Hepatic stellate cell (primary cell): ENCODE measurements at regions not wholly inside any gene's neighbourhood (a gene's known extent, or its start where the extent isn't known, plus 50 kb on each side); places are given as distances from the start of the nearest gene placed in this dataset.
"Not testable (repeated sequence)": the region's sequence is repeated elsewhere in the genome, so short reads cannot be mapped to it uniquely, and the experiment has no call there.

Experiments
- DNase-seq: peaks from one replicate; pipeline ENCODE4 v3.0.0; 2011; ENCODE audit warnings: low spot score

- no peak for DNase-seq
Observed at GRCh38 chr2:16368951-16369350, 296.7 kb downstream of the CYRIA start.

DNA sequence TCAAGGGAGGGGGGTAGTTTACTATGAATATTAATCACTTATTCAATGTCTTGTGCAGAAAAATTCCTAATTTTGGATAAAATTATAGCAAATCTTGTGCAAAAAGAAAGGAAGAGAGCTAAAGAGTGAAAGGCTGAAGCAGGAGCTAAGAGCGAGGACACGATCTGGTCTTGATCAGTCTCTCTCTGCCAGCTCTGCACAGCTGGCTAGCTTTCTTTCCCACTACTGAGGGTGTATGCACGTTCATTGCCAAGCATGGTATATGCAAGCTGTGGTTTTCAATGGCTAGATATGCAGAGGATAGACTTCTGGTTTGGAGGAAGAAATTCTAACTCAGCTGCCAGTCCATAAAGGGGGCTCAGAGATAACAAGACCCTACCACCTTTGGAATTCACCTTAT, 297.3 kb downstream of the CYRIA start:
- DNase-seq: no peak

- no peak for DNase-seq
Observed at GRCh38 chr2:16365366-16365765, 300.3 kb downstream of the CYRIA start.

DNA sequence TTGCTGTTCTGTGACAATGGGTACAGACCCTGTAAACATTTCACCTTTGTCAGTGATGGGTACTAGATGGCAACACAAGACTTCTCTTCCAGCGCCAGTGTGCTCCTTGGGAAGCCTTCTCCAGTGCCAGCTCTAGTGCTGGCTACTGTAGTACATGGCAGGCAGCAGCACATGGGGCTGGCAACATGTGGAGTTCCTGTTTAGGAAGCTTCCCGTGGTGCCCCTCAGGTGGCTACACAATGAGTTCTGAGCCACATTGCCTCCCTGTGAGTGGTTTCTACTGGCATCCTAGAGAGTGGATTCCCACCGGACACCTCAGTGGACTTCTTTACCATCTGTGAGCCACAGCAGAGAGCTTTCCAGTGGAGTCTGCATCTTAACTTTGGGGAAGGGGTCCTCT, 302.1 kb downstream of the CYRIA start:
- DNase-seq: no peak

DNA sequence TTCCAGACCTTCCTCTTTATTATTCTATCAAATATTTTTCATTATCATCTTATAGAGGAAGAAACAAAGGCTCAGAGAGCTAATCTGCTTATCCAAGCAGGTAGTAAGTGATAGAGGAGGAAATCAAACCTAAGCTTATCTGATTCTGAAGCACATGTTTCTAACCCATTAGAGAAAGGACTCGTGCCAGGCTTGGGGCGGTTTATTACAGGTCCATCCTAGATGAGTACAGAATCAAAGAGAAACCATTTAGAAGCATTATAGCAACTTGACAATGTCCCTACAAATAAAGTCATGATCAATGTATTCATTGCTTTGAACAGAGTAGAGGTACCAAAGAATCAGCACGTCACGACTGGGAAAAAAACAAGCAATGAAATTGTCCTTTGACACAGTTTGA, 303.0 kb downstream of the CYRIA start:
- no peak for DNase-seq

- no peak for DNase-seq
Observed at GRCh38 chr2:16361261-16361995, 304.2 kb downstream of the CYRIA start.

- no peak for DNase-seq
Observed at GRCh38 chr2:16359961-16360360, 305.7 kb downstream of the CYRIA start.

- DNase-seq: no peak
Observed at GRCh38 chr2:16357188-16357587, 308.4 kb downstream of the CYRIA start.

- DNase-seq: no peak
Observed at GRCh38 chr2:16351541-16351940, 314.1 kb downstream of the CYRIA start.

- no peak for DNase-seq
Observed at GRCh38 chr2:16351137-16351536, 314.5 kb downstream of the CYRIA start.

DNA sequence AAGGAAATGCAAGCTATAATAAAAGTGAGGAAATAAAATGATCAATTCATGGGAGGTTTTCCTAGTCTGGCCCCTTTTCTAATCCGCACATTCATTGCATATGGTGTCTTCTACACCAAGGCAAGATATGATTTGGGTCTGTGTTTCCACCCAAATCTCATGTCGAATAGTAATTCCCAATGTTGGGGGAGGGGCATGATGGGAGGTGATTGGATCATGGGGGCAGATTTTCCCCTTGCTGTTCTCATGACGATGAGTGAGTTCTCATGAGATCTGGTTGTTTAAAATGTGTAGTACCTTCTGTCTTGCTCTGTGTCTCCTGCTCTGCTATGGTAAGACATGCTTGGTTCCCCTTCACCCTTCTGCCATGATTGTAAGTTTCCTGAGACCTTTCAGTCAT, 315.4 kb downstream of the CYRIA start:
- no peak for DNase-seq

- no peak for DNase-seq
Observed at GRCh38 chr2:16349811-16350210, 315.8 kb downstream of the CYRIA start.

DNA sequence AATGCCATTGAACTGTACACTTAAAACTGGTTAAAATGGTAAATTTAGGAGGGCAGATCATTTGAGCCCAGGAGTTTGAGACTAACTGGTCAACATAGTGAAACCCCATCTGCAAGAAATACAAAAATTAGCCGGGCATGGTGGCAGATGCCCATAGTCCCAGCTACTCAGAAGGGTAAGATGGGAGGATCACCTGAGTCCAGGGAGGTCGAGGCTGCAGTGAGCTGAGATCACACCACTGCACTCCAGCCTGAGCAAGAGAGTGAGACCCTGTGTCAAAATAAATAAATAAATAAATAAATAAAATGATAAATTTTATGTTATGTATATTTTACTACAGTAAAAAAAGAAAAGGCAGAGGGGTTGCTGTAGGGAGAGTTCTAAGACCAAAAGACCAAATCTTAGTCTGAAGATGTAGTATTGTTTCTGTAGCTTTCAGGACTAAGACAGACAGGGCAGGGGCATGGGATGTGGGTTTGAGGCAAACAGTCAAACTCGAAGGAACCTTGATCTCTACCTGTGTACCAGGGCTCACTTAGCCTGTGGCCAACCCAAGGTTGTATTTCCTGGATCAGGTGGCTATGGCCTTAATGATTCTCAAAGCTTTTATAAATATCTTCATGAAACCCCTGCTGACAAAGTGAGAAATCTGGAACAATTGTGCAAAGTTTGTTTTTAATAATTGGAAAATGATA, 316.7 kb downstream of the CYRIA start:
- no peak for DNase-seq

GRCh38 chr2:16346671-16347070, 319.0 kb downstream of the CYRIA start:
- DNase-seq: no peak

DNA sequence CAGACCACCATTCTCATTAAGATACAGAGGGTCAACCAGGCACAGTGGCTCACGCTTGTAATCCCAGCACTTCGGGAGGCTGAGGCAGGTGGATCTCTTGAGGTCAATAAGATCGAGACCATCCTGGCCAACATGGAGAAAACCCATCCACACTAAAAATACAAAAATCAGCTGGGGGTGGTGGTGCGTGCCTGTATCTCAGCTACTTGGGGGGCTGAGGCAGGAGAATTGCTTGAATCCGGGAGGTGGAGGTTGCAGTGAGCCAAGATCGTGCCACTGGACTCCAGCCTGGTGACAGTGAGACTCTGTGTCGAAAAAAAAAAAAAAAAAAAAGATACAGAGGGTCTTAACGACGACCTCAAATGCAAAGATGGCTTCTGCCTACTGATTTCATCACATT, 320.4 kb downstream of the CYRIA start:
- DNase-seq: not testable (repeated sequence)

DNA sequence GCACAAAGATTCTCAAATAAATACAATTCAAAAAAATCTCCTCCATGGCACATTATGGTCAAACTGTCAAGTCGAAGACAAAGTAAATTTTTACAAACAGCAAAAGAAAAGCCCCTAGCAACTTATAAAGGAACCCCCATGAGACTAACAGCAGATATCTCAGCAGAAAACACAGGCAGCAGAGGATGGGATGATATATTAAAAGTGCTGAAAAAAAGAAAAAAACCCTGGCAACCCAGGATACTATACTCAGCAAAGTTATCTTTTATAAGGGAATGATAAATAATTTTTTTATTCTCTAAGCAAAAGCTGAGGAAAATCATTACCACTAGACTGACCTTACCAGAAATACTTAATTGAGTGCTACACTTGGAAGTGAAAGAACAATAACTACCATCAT, 326.4 kb downstream of the CYRIA start:
- DNase-seq: no peak

DNA sequence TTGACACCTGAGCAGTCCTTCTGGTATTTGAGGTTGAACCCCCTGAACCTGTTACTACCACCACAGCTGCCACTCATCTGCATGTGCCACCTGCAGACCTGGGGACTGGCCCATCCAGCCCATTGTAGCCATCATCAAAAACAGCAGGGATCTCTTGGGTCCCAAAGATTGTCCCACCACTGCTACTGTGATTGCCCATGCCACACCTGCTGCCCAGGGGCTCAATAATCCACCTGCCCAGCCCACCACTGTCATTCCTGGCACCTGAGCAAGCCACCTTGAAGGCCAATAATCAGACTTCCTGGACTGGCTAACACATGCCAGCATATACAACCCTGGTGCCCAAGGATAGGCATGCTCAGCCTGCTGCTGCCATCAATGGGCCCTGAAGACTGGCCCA, 327.6 kb downstream of the CYRIA start:
- DNase-seq: no peak

- DNase-seq: no peak
Observed at GRCh38 chr2:16336916-16337315, 328.7 kb downstream of the CYRIA start.

- no peak for DNase-seq
Observed at GRCh38 chr2:16336491-16336890, 329.1 kb downstream of the CYRIA start.

DNA sequence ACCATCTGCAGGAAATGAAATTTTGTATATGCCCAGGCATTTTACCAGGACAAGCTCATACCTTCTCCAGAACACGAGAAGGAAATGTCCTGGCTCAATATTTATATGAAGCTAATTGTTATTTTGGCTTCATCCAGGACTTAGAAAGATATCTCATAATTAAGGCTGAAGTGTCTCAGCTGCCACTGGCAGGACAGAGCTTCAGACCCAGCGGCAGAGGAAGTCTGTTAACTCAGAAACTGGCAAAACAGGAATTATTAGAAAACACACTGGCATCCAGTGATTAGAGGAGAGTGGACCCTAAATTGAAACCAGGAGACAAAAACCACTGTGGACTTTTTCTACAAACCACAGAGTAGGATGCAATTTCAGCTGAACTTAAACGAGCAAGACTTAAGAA, 329.7 kb downstream of the CYRIA start:
- no peak for DNase-seq

GRCh38 chr2:16335604-16335930, 330.1 kb downstream of the CYRIA start:
- DNase-seq: no peak

GRCh38 chr2:16334886-16335603, 330.6 kb downstream of the CYRIA start:
- DNase-seq: no peak

- no peak for DNase-seq
Observed at GRCh38 chr2:16334366-16334765, 331.3 kb downstream of the CYRIA start.
